ENCODE measurements at regions not wholly inside any gene's neighbourhood (a gene's known extent, or its start where the extent isn't known, plus 50 kb on each side); places are given as distances from the start of the nearest gene placed in this dataset.

DNA sequence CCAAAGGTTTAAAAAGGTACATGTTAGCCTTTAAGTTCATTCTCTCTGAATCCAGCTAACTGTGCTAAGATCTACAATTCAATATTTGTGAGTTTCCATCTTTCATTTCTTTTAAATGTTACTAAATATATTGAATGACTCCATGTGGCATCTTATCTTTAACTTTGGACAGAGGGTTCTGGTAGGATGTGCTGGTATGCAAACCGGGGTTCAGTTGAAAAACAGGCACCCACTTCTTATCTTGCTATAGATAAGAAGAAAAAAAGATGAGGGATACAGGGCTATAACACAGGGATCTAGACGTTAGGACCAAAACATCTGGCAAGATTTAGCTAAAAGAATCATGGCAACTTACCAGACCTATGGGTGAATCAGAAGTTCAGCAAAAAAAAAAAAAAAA is 538.3 kb downstream of the EDEM1 start:
- no peaks in the 10 kb centered on the region for H3K9me3 ChIP-seq
- no peak overlapping the region for H3K27ac ChIP-seq
- H3K36me3 ChIP-seq: no peaks in the 10 kb centered on the region
- no peak for TF ChIP-seq POLR2A (IDR thresholded peaks at IDR 0.05)
- TF ChIP-seq, protein P1, sequence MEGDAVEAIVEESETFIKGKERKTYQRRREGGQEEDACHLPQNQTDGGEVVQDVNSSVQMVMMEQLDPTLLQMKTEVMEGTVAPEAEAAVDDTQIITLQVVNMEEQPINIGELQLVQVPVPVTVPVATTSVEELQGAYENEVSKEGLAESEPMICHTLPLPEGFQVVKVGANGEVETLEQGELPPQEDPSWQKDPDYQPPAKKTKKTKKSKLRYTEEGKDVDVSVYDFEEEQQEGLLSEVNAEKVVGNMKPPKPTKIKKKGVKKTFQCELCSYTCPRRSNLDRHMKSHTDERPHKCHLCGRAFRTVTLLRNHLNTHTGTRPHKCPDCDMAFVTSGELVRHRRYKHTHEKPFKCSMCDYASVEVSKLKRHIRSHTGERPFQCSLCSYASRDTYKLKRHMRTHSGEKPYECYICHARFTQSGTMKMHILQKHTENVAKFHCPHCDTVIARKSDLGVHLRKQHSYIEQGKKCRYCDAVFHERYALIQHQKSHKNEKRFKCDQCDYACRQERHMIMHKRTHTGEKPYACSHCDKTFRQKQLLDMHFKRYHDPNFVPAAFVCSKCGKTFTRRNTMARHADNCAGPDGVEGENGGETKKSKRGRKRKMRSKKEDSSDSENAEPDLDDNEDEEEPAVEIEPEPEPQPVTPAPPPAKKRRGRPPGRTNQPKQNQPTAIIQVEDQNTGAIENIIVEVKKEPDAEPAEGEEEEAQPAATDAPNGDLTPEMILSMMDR (IDR thresholded peaks at IDR 0.05): no peak
- TF ChIP-seq POLR2AphosphoS5 (IDR thresholded peaks at IDR 0.05): no peak
- H3K4me1 ChIP-seq: no peaks in the 10 kb centered on the region
- intact Hi-C loops (cut with DNase I; ENCODE audit: low total_unique reads): no loop called here
- H3K27me3 ChIP-seq: no peaks in the 10 kb centered on the region
- no peak overlapping the region for H3K4me3 ChIP-seq
- no peak for DNase-seq (ENCODE audit: low spot score in 2 of 2)

DNA sequence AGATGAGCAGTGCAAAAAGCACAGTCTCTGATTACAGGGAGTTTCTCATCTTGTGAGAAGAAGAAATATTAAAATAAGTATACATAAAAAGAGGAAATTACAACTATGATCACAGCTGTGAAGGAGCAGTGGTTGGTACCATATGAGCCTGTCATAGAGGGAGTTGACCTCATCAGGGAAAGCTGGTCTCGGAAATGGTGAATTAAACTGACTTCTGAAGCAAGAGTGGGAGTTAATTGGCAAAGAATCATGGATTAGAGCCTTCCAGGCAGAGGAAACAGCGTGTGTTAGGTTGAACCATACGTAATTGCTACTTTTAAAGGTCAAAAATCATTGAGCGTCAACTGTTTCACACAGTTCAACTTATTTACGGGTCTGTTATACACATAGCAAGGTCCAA is 539.1 kb downstream of the EDEM1 start:
- H3K4me1 ChIP-seq: no peaks in the 10 kb centered on the region
- no peak for TF ChIP-seq POLR2A (IDR thresholded peaks at IDR 0.05)
- TF ChIP-seq, protein P1 (IDR thresholded peaks at IDR 0.05): no peak
- TF ChIP-seq POLR2AphosphoS5 (IDR thresholded peaks at IDR 0.05): no peak
- no peak overlapping the region for H3K4me3 ChIP-seq
- no peak for DNase-seq (ENCODE audit: low spot score in 2 of 2)
- H3K27ac ChIP-seq: no peak overlapping the region
- H3K27me3 ChIP-seq: no peaks in the 10 kb centered on the region
- intact Hi-C loops (cut with DNase I; ENCODE audit: low total_unique reads): no loop called here
- H3K36me3 ChIP-seq: no peaks in the 10 kb centered on the region
- H3K9me3 ChIP-seq: no peaks in the 10 kb centered on the region

DNA sequence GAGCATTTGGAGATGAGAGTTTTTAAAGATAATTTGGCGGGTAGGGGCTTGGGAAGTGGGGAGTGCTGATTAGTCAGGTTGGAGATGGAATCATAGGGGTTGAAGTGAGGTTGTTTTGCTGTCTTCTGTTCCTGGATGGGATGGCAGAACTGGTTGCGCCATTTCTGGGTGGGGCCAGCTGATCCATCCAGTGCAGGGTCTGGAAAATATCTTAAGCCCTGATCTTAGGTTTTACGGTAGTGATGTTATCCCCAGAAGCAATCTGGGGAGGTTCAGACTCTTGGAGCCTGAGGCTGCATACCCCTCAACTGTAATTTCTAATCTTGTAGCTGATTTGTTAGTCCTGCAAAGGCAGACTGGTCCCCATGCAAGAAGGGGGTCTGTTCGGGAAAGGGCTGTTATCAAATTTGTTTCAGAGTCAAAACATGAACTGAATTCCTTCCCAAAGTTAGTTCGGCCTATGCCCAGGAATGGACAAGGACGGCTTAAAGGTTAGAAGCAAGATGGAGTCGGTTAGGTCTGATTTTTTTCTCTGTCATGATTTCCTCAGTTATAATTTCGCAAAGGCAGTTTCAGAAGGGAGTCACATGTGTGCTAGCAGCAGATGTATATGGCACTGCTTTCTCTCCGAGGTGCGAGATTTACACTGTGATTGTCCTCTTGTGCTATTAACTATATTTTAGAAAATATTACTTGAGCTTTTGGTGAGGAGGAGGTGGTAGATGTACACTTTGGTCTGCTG is 540.4 kb downstream of the EDEM1 start:
- Histone ChIP-seq H3K27ac (no peak overlapping the region), H3K4me1 (no peaks in the 10 kb centered on the region), H3K27me3 (no peaks in the 10 kb centered on the region), H3K4me3 (no peak overlapping the region), H3K36me3 (no peaks in the 10 kb centered on the region), H3K9me3 (no peaks in the 10 kb centered on the region)
- intact Hi-C loops (cut with DNase I; ENCODE audit: low total_unique reads): no loop called here
- DNase-seq (ENCODE audit: low spot score in 2 of 2): no peak
- TF ChIP-seq, protein P1 (IDR thresholded peaks at IDR 0.05): no peak

DNA sequence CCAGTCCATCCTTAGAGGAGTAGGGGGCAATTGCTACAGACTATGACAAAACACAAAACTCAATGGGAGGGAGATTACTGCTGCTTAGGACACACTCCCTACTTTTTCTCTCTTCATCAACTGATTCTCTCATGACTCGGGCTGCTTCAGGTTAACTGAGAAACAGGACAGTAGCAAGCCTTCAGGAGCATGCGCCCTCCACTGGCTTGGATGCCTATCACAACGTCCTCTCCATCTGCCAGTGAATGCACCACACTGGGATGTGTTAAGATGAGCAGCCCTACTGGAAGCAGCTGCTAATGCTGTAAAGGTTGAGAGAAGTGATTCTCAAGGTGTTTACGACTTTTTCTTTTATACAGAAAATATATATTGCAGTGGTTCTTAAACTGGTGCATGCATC is 542.3 kb downstream of the EDEM1 start:
- Histone ChIP-seq H3K36me3 (no peaks in the 10 kb centered on the region), H3K27ac (no peak overlapping the region), H3K4me3 (no peak overlapping the region), H3K9me3 (no peaks in the 10 kb centered on the region), H3K4me1 (no peaks in the 10 kb centered on the region), H3K27me3 (no peaks in the 10 kb centered on the region)
- intact Hi-C loops (cut with DNase I; ENCODE audit: low total_unique reads): no loop called here
- TF ChIP-seq POLR2A (IDR thresholded peaks at IDR 0.05) (no peak), POLR2AphosphoS5 (IDR thresholded peaks at IDR 0.05) (no peak)
- TF ChIP-seq, protein P1 (IDR thresholded peaks at IDR 0.05): no peak
- DNase-seq (ENCODE audit: low spot score in 2 of 2): no peak

DNA sequence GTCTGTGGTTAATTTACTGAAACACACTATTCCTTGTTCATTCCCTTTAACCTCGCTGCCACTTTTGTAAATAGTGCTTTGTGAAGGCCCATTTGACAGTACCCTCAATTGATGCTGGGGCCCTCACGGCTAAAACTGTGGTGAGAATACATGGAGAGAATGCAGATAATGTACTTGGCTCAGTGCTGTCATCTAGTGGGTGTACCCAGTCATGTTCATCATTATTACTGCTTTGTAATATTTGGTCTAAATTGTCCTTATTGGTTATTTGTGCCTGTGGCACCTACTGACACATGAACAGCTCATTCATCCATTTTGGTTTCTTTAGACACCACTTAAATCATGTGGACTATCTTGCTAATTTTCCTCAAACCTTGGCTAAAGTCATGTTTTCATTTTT is 543.6 kb downstream of the EDEM1 start:
- H3K4me1 ChIP-seq: no peaks in the 10 kb centered on the region
- H3K27ac ChIP-seq: no peak overlapping the region
- no peaks in the 10 kb centered on the region for H3K9me3 ChIP-seq
- no peaks in the 10 kb centered on the region for H3K27me3 ChIP-seq
- intact Hi-C loops (cut with DNase I; ENCODE audit: low total_unique reads): no loop called here
- no peak for DNase-seq (ENCODE audit: low spot score in 2 of 2)
- no peaks in the 10 kb centered on the region for H3K36me3 ChIP-seq
- no peak for TF ChIP-seq POLR2A (IDR thresholded peaks at IDR 0.05)
- no peak for TF ChIP-seq POLR2AphosphoS5 (IDR thresholded peaks at IDR 0.05)
- TF ChIP-seq, protein P1 (IDR thresholded peaks at IDR 0.05): no peak
- H3K4me3 ChIP-seq: no peak overlapping the region
